ENCODE measurements at regions not wholly inside any gene's neighbourhood (a gene's known extent, or its start where the extent isn't known, plus 50 kb on each side); places are given as distances from the start of the nearest gene placed in this dataset.
"Not testable (repeated sequence)": the region's sequence is repeated elsewhere in the genome, so short reads cannot be mapped to it uniquely, and the experiment has no call there.

GRCh38 chr5:121090822-121091221 is 626.7 kb downstream of the PRR16 start:
- Histone ChIP-seq H3K27ac (replicated peaks) (no peak overlapping the region), H3K4me1 (no peaks in the 10 kb centered on the region), H3K36me3 (no peaks in the 10 kb centered on the region), H3K27me3 (ENCODE audit: low read depth) (no peaks in the 10 kb centered on the region), H3K9me3 (replicated peaks) (no peaks in the 10 kb centered on the region), H3K4me3 (no peak overlapping the region)
- no peak for DNase-seq
- intact Hi-C loops (cut with micrococcal nuclease), result no loop called here
- TF ChIP-seq, protein P1, sequence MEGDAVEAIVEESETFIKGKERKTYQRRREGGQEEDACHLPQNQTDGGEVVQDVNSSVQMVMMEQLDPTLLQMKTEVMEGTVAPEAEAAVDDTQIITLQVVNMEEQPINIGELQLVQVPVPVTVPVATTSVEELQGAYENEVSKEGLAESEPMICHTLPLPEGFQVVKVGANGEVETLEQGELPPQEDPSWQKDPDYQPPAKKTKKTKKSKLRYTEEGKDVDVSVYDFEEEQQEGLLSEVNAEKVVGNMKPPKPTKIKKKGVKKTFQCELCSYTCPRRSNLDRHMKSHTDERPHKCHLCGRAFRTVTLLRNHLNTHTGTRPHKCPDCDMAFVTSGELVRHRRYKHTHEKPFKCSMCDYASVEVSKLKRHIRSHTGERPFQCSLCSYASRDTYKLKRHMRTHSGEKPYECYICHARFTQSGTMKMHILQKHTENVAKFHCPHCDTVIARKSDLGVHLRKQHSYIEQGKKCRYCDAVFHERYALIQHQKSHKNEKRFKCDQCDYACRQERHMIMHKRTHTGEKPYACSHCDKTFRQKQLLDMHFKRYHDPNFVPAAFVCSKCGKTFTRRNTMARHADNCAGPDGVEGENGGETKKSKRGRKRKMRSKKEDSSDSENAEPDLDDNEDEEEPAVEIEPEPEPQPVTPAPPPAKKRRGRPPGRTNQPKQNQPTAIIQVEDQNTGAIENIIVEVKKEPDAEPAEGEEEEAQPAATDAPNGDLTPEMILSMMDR (IDR thresholded peaks at IDR 0.05; ENCODE audit: borderline replicate concordance), result no peak

GRCh38 chr5:121100931-121101330 is 636.8 kb downstream of the PRR16 start:
- no peak overlapping the region for H3K4me3 ChIP-seq
- no peaks in the 10 kb centered on the region for H3K4me1 ChIP-seq
- no peak for DNase-seq
- H3K27me3 ChIP-seq (ENCODE audit: low read depth), result no peaks in the 10 kb centered on the region
- TF ChIP-seq, protein P1 (IDR thresholded peaks at IDR 0.05; ENCODE audit: borderline replicate concordance), result no peak
- H3K9me3 ChIP-seq (replicated peaks), result no peaks in the 10 kb centered on the region
- no peaks in the 10 kb centered on the region for H3K36me3 ChIP-seq
- intact Hi-C loops (cut with micrococcal nuclease), result no loop called here
- no peak overlapping the region for H3K27ac ChIP-seq (replicated peaks)

- H3K27me3 ChIP-seq (ENCODE audit: low read depth), result no peaks in the 10 kb centered on the region
- no peaks in the 10 kb centered on the region for H3K9me3 ChIP-seq (replicated peaks)
- intact Hi-C loops (cut with micrococcal nuclease), result no loop called here
- DNase-seq, result no peak
- H3K27ac ChIP-seq (replicated peaks), result no peak overlapping the region
- H3K36me3 ChIP-seq, result no peaks in the 10 kb centered on the region
- no peak overlapping the region for H3K4me3 ChIP-seq
- TF ChIP-seq, protein P1 (IDR thresholded peaks at IDR 0.05; ENCODE audit: borderline replicate concordance), result no peak
- no peaks in the 10 kb centered on the region for H3K4me1 ChIP-seq
Observed at GRCh38 chr5:121105921-121106320, 641.8 kb downstream of the PRR16 start.

- intact Hi-C loops (cut with micrococcal nuclease); H3K4me3 ChIP-seq; H3K36me3 ChIP-seq; H3K9me3 ChIP-seq (replicated peaks); DNase-seq; H3K27me3 ChIP-seq (ENCODE audit: low read depth); H3K27ac ChIP-seq (replicated peaks); H3K4me1 ChIP-seq: not testable (repeated sequence)
Observed at GRCh38 chr5:121106721-121107690, 642.9 kb downstream of the PRR16 start.

- intact Hi-C loops (cut with micrococcal nuclease), result no loop called here
- Histone ChIP-seq H3K27me3 (ENCODE audit: low read depth) (no peaks in the 10 kb centered on the region), H3K4me1 (no peaks in the 10 kb centered on the region), H3K4me3 (no peak overlapping the region), H3K9me3 (replicated peaks) (peaks cover 1% of the 10 kb centered on the region), H3K36me3 (no peaks in the 10 kb centered on the region), H3K27ac (replicated peaks) (no peak overlapping the region)
- TF ChIP-seq, protein P1 (IDR thresholded peaks at IDR 0.05; ENCODE audit: borderline replicate concordance), result no peak
- no peak for DNase-seq
Observed at GRCh38 chr5:121108725-121109124, 644.6 kb downstream of the PRR16 start.

DNA sequence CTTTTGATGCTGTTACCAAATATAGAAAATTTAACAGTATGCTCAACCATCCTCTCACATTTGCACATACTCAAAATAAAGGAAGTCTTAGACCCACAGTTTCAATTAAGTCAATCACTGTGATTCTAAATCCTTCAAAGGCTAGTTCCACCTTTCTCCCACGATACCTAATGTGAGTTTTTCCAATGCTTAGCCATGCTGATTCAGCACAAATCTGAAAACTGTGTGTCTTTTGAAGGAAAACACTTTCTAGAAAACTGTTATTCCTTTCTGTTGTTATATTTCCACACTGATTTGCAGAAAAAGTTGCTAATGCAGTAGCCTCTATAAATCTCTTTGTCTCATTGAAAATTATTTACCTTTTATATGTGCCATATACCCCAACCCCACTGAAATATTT is 645.7 kb downstream of the PRR16 start:
- intact Hi-C loops (cut with micrococcal nuclease), result no loop called here
- no peak overlapping the region for H3K4me3 ChIP-seq

More for the DNA sequence above, 645.7 kb downstream of the PRR16 start:
- Histone ChIP-seq H3K27me3 (ENCODE audit: low read depth) (no peaks in the 10 kb centered on the region), H3K9me3 (replicated peaks) (peaks cover 10% of the 10 kb centered on the region), H3K4me1 (no peaks in the 10 kb centered on the region), H3K27ac (replicated peaks) (no peak overlapping the region), H3K36me3 (no peaks in the 10 kb centered on the region)
- TF ChIP-seq, protein P1 (IDR thresholded peaks at IDR 0.05; ENCODE audit: borderline replicate concordance), result no peak
- DNase-seq, result no peak

All from left ventricle myocardium inferior (tissue), 1 donor.